Right lobe of liver (tissue), 6 donors: ENCODE measurements at regions not wholly inside any gene's neighbourhood (a gene's known extent, or its start where the extent isn't known, plus 50 kb on each side); places are given as distances from the start of the nearest gene placed in this dataset.

Experiments
- ATAC-seq, 4 donors: fragments of 200-7000 bp; cut with Tn5 transposase; one replicate each; pipeline ENCODE4 v1.9.1; 2020; ENCODE audit warnings: mild to moderate bottlenecking in 4 of 4, moderate library complexity in 4 of 4
- DNase-seq, 3 donors: peaks; one replicate each; pipeline ENCODE4 v3.0.0-alpha.2; 2020
- H3K27ac ChIP-seq, 3 donors: fragments of 200-600 bp; one replicate each; pipeline ENCODE4 v1.8.0; 2022
- H3K27me3 ChIP-seq, 2 donors: fragments of 200-600 bp; one replicate each; pipeline ENCODE4 v1.8.0; 2022
- H3K36me3 ChIP-seq, 4 donors: fragments of 200-600 bp; sonication (generic) in 1 of 4; one replicate each; pipeline versions ENCODE4 v1.5.1 to v1.8.0; 2017 to 2022; ENCODE audit warnings: control low read depth in 1 of 4
- H3K4me1 ChIP-seq, 4 donors: fragments of 200-600 bp; sonication (generic) in 1 of 4; one replicate each; pipeline versions ENCODE4 v1.5.1 to v1.8.0; 2017 to 2022; ENCODE audit warnings: control low read depth in 1 of 4
- H3K4me3 ChIP-seq, 3 donors: fragments of 200-600 bp; one replicate each; pipeline ENCODE4 v1.8.0; 2022
- H3K9me3 ChIP-seq, 4 donors: fragments of 200-600 bp; sonication (generic) in 1 of 4; one replicate each; pipeline versions ENCODE4 v1.5.1 to v1.8.0; 2017 to 2022; ENCODE audit warnings: control low read depth in 1 of 4
- POLR2A ChIP-seq: fragments of 450-650 bp; IDR thresholded peaks from one replicate; pipeline ENCODE4 v1.6.1; 2017; ENCODE audit warnings: antibody characterized with exemption, mild to moderate bottlenecking
- WGBS: methylation state at CpG from one replicate; pipeline ENCODE4 v1.1.6; 2018; ENCODE audit warnings: low coverage, low lambda C conversion rate; ENCODE audit not compliant: insufficient coverage; ENCODE audit errors: missing lambda C conversion rate; 5-methylcytosine and 5-hydroxymethylcytosine counted together
- intact Hi-C, 2 donors: fragments of 100-400 bp; cut with DNase I; formaldehyde crosslinking; loops; one replicate each; pipeline versions ENCODE4 v1.11.2 to v1.14.1; 2022
- TF ChIP-seq, protein P1 (sequence below), 4 donors: fragments of 200-600 bp in 3 of 4; fragments of 450-650 bp in 1 of 4; IDR thresholded peaks; one replicate each; pipeline versions ENCODE4 v1.5.1 to v1.8.0; 2016 to 2022; ENCODE audit warnings: antibody characterized with exemption in 4 of 4, mild to moderate bottlenecking in 2 of 4
- donor health status: DM: no; HTN: yes; CAD: no.
- donor health status: DM: no; HTN: no; CAD: no.
- donor health status: DM: no; HTN: no; CAD: no.
- donor health status: DM: no; HTN: yes; CAD: no.
- donor health status: DM: no; HTN: yes; CAD: no.

DNA sequence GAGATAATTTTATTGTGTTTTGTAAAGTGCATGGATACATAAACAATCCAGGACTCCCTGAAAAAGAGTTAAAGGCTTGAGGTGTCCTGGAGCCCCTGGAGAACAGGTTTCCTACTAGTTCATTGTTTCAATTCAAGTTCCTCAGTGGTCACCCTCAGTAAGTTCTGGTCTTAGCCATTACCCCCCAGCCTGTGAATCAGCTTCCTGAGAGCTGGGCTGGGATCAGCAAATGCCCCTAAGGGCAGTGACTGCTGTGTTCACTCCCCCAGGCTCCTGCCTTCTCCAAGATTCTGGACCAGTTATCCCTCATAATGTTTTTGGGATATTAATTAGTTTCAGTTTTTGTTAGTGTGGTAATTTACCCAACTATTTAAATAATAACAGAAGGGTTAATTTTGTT, 151.6 kb upstream of the PRSS58 start:
- TF ChIP-seq POLR2A = no peak
- TF ChIP-seq, protein P1, sequence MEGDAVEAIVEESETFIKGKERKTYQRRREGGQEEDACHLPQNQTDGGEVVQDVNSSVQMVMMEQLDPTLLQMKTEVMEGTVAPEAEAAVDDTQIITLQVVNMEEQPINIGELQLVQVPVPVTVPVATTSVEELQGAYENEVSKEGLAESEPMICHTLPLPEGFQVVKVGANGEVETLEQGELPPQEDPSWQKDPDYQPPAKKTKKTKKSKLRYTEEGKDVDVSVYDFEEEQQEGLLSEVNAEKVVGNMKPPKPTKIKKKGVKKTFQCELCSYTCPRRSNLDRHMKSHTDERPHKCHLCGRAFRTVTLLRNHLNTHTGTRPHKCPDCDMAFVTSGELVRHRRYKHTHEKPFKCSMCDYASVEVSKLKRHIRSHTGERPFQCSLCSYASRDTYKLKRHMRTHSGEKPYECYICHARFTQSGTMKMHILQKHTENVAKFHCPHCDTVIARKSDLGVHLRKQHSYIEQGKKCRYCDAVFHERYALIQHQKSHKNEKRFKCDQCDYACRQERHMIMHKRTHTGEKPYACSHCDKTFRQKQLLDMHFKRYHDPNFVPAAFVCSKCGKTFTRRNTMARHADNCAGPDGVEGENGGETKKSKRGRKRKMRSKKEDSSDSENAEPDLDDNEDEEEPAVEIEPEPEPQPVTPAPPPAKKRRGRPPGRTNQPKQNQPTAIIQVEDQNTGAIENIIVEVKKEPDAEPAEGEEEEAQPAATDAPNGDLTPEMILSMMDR (IDR thresholded peaks at IDR 0.05) = no peak
- no peaks in the 10 kb centered on the region for H3K27me3 ChIP-seq
- H3K4me1 ChIP-seq = no peaks in the 10 kb centered on the region
- H3K9me3 ChIP-seq = no peaks in the 10 kb centered on the region
- H3K36me3 ChIP-seq = no peaks in the 10 kb centered on the region
- ATAC-seq (no peak), DNase-seq (no peak)
- intact Hi-C loops = no loop called here
- no peak overlapping the region for H3K27ac ChIP-seq
- no peak overlapping the region for H3K4me3 ChIP-seq

DNA sequence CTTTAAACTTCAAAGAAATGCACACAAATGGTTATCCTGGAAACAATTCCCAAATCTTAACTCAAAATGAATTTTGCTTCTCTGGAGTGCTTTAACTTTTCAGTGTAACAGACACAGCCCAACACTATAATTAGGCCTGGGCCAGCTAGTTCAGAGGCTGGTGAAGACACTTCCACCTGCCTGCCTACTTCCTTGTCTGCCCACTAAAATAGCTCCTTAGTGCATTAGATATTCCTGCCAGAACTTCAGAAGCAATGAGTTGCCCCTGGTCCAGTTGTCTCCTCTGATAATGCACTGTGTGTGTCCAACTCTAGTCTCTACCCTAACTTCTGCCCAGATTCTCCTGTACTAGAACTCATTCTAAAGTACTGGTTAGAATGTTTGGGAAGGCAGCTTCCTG, 150.9 kb upstream of the PRSS58 start:
- no peaks in the 10 kb centered on the region for H3K36me3 ChIP-seq

DNA sequence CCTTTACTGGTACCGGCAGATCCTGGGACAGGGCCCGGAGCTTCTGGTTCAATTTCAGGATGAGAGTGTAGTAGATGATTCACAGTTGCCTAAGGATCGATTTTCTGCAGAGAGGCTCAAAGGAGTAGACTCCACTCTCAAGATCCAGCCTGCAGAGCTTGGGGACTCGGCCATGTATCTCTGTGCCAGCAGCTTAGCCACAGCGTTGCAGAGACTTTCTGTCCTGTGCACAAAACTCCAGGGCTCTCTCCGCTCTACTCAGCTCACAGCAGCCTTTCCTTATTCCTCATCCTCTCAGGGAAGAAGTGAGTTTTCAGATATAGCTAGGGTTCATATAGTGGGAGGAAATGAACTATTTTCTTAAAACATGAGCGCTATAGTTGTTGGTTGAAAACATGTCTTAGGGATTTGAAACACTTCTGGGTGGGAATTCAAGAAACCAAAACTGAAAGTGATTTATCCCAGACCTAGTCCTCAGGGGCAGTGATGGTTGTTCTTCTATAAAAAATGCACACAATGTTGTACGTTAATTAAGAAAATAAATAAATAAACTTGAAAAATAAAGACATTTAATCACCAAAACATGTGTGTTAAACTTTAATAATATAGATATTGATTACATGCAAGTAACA, 150.2 kb upstream of the PRSS58 start:
- ATAC-seq (no peak), DNase-seq (no peak)
- 65% methylated on average over 8 of the region's 8 CpGs for WGBS
- Histone ChIP-seq H3K9me3 (no peaks in the 10 kb centered on the region), H3K27ac (no peak overlapping the region), H3K27me3 (no peaks in the 10 kb centered on the region), H3K4me1 (no peaks in the 10 kb centered on the region), H3K4me3 (no peak overlapping the region), H3K36me3 (no peaks in the 10 kb centered on the region)
- intact Hi-C loops = no loop called here
- TF ChIP-seq, protein P1 (IDR thresholded peaks at IDR 0.05) = no peak
- TF ChIP-seq POLR2A = no peak

More for the DNA sequence above, 150.9 kb upstream of the PRSS58 start:
- no peaks in the 10 kb centered on the region for H3K27me3 ChIP-seq
- H3K4me3 ChIP-seq = no peak overlapping the region
- intact Hi-C loops = no loop called here
- no peak for ATAC-seq
- no peak for TF ChIP-seq POLR2A
- TF ChIP-seq, protein P1 (IDR thresholded peaks at IDR 0.05) = no peak
- H3K4me1 ChIP-seq = no peaks in the 10 kb centered on the region
- no peak for DNase-seq
- H3K9me3 ChIP-seq = no peaks in the 10 kb centered on the region
- no peak overlapping the region for H3K27ac ChIP-seq

DNA sequence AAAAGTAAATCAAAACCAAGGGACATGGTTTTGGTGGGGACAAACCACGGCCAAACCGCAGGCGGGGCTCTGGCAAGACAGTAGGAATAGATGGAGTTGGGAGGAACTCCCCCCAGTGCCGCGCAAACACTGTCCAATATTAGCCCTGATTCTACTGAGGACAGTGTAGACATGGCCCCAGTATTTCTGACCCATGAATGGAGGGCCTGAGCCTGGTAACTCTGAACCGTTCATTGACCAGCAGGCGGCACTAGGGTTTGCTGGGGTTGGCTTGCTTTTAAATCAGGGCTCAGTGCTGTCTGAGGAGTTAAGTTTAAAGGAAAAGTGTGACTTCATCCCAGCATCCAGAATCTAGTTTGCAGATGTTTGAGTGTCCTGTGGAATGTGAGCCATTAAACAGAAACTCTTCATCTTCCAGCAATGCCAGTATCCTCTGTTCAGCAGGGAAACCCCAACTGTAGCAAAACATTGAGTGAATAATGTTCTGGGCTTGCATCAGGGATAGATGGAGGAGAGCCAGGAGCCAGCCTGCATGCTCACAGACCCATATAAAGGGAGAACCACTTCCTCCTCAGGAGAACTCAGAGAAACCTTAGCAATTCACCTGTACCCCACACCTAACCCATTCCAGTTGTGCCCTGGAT, 147.4 kb upstream of the PRSS58 start:
- H3K4me1 ChIP-seq = no peaks in the 10 kb centered on the region
- no peaks in the 10 kb centered on the region for H3K27me3 ChIP-seq
- no peak for TF ChIP-seq POLR2A
- TF ChIP-seq, protein P1 (IDR thresholded peaks at IDR 0.05) = no peak
- no peak overlapping the region for H3K27ac ChIP-seq
- DNase-seq (no peak), ATAC-seq (no peak)
- intact Hi-C loops = no loop called here
- H3K4me3 ChIP-seq = no peak overlapping the region
- WGBS = 66% methylated on average over 4 of the region's 7 CpGs
- no peaks in the 10 kb centered on the region for H3K36me3 ChIP-seq
- H3K9me3 ChIP-seq = no peaks in the 10 kb centered on the region
